Activated T-helper 17 cell treated with anti-CD3 and anti-CD28 coated beads, Interleukin-2, amount 50 U/mL, for 72 hours (primary cell): ENCODE measurements at regions not wholly inside any gene's neighbourhood (a gene's known extent, or its start where the extent isn't known, plus 50 kb on each side); places are given as distances from the start of the nearest gene placed in this dataset.

Experiments
- ATAC-seq: fragments of 150-1000 bp; cut with Tn5 transposase; replicated peaks from 2 replicates; pipeline ENCODE4 v1.10.0; 2021; ENCODE audit warnings: mild to moderate bottlenecking, moderate library complexity
- H3K27ac Mint-ChIP-seq: one replicate; pipeline ENCODE4 v1.8.0; 2022; ENCODE audit warnings: mixed read lengths
- H3K27me3 Mint-ChIP-seq: one replicate; pipeline ENCODE4 v1.8.0; 2022; ENCODE audit warnings: mixed read lengths
- H3K36me3 Mint-ChIP-seq: one replicate; pipeline ENCODE4 v1.8.0; 2022; ENCODE audit warnings: low read depth, mild to moderate bottlenecking, mixed read lengths
- H3K4me1 Mint-ChIP-seq: one replicate; pipeline ENCODE4 v1.8.0; 2022; ENCODE audit warnings: mixed read lengths
- H3K4me3 Mint-ChIP-seq: one replicate; pipeline ENCODE4 v1.8.0; 2022; ENCODE audit warnings: mild to moderate bottlenecking, mixed read lengths
- H3K9me3 Mint-ChIP-seq: one replicate; pipeline ENCODE4 v1.8.0; 2022; ENCODE audit warnings: mixed read lengths

DNA sequence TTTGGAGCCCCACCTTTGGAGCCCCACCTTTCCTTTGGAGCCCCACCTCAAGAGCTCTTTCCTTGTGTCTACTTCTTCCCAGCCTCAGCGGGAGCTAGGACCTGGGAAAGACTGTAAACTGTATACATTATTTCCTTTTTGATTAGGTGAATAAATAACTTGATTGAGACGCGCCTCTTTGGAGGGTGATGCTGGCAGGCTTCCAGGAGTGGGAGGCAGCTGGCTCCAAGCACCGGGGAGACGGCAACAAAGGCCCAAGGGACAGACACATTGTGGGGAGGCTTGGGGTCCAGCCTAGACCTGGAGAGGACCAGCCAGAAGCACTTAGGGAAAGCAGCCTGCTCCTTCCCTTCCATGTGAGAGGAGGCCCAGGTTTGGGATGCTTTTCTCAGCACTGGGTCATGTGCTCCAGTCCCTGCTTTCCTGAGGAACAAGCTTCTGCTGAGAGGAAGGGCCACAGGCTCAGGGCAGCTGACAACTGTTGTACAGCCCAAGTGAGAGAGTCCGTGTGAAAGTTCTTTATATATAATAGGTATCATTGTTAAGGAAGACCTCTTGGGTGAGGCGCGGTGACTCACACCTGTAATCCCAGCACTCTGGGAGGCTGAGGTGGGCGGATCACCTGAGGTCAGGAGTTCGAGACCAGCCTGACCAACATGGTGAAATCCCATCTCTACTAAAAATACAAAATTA, 297.2 kb upstream of the SLC14A2 start:
- Mint-ChIP-seq H3K27me3 (peaks cover 4% of the 10 kb centered on the region), H3K36me3 (no peaks in the 10 kb centered on the region), H3K4me3 (no peak overlapping the region), H3K4me1 (no peaks in the 10 kb centered on the region), H3K27ac (no peak overlapping the region), H3K9me3 (no peaks in the 10 kb centered on the region)
- no peak for ATAC-seq

DNA sequence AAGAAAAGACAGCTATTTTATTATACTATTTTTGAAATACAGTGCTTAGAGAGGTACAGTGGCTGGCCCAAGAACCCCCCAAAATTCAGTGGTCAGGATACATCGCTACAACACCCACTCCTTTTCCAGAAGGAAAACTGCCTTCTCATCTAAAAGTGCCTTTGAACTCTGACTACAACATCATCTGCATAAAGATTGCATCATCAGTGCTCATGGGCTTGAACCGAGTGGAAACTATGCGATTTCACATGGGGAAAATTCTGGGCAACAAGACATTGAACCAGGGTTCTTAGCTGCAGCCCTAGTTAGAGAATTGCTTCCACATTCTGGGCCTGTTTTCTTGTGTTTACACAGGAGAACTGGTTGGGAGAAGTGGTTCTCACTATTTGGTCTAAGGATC, 294.6 kb upstream of the SLC14A2 start:
- Mint-ChIP-seq H3K27ac (no peak overlapping the region), H3K36me3 (no peaks in the 10 kb centered on the region), H3K4me1 (no peaks in the 10 kb centered on the region), H3K9me3 (no peaks in the 10 kb centered on the region), H3K4me3 (no peak overlapping the region), H3K27me3 (peaks cover 4% of the 10 kb centered on the region)
- no peak for ATAC-seq

DNA sequence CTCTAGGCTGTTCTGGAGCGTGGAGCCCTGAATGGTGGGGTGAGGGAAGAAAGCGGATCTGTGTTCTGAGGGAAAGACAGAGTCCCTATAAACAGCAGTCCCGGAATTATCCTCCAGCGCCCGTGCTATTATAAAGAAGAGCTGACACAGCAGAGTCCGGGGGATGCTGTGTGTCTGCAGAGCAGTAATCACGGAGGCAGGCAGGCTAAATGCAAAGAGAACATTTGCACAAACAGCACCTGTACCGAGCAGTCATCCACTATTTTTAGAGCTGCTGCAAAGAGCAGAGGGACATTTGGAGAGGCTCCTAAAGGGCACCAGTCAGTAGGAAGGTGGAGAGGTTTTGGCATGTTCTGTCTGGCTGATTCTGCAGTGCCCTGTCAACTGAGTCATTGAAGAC, 293.8 kb upstream of the SLC14A2 start:
- ATAC-seq, result no peak

DNA sequence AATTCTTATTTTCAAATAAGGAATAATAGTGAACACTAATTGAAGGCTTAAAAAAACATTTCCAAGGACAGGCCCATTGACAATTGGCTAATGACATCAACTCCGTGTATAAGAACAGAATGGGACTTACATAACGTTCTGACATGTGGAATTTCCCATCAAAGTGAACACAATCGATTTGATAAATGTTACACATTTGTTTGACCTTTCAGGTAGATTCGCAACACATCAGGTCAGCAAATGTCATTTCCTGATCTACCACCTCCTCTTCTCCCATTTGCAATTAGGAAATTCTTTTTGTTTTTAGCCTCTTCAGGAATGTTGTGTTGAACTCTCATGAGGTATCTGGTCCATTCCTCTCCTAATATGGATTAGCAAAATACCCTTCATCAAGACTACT, 292.9 kb upstream of the SLC14A2 start:
- Mint-ChIP-seq H3K36me3 (no peaks in the 10 kb centered on the region), H3K27me3 (peaks cover 5% of the 10 kb centered on the region), H3K9me3 (no peaks in the 10 kb centered on the region), H3K4me1 (no peaks in the 10 kb centered on the region), H3K4me3 (no peak overlapping the region), H3K27ac (no peak overlapping the region)
- ATAC-seq, result no peak

More for the DNA sequence above, 293.8 kb upstream of the SLC14A2 start:
- H3K27ac Mint-ChIP-seq, result no peak overlapping the region
- no peak overlapping the region for H3K4me3 Mint-ChIP-seq
- no peaks in the 10 kb centered on the region for H3K36me3 Mint-ChIP-seq
- H3K9me3 Mint-ChIP-seq, result no peaks in the 10 kb centered on the region
- no peaks in the 10 kb centered on the region for H3K4me1 Mint-ChIP-seq
- peaks cover 4% of the 10 kb centered on the region for H3K27me3 Mint-ChIP-seq

DNA sequence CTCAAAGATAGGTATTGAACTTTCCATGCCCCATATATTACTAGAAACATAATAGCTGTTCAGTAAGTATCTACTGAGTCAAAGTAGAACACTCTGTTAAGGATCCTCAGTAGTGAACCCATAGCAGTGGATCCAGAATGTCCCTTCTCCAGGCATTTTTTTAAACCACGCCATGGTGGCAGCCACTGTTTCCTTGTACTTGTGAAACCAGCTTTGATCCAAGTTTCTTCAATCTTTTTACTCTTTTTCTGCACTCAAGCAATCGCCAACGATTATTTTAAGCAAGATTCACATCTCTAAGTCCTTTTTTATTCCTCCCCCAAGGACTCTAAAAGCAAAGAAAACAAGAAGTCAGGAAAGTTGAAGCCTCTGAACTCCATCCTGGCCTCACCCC, 291.2 kb upstream of the SLC14A2 start:
- H3K27ac Mint-ChIP-seq, result no peak overlapping the region
- ATAC-seq, result no peak
- H3K36me3 Mint-ChIP-seq, result no peaks in the 10 kb centered on the region
- no peaks in the 10 kb centered on the region for H3K9me3 Mint-ChIP-seq
- H3K4me3 Mint-ChIP-seq, result no peak overlapping the region
- peaks cover 12% of the 10 kb centered on the region for H3K27me3 Mint-ChIP-seq
- H3K4me1 Mint-ChIP-seq, result no peaks in the 10 kb centered on the region

DNA sequence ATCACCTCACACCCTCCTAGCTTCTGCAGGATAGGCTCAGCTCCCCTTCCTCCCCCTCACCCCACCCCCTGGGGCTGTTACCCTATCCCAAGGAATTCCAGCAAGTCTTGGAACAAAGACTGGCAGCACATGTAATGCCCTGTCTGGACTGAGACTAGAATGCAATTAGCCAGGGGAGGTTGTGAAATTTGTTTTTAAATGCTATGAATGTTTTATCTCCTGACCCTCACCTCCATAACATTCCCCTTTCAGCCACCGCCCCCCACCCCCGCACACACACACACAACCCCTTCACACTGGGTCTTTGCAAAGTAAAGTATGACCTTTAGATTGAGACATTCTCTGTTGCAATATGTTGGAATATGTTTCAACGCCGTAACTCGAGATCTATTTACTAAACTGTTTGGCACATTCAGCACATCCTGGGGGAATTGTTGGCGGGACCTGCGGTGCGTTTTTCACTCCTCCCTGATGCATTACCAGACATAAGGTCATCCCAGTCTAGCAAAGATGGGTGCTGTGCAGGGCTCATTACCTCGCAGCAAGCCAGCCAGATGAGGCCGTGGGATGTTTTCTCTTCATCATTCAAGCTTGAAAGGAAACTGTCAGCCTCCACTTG, 290.7 kb upstream of the SLC14A2 start:
- no peak overlapping the region for H3K27ac Mint-ChIP-seq
- H3K36me3 Mint-ChIP-seq, result no peaks in the 10 kb centered on the region
- ATAC-seq, result no peak
- no peak overlapping the region for H3K4me3 Mint-ChIP-seq
- no peaks in the 10 kb centered on the region for H3K4me1 Mint-ChIP-seq
- H3K9me3 Mint-ChIP-seq, result no peaks in the 10 kb centered on the region
- peaks cover 12% of the 10 kb centered on the region for H3K27me3 Mint-ChIP-seq

DNA sequence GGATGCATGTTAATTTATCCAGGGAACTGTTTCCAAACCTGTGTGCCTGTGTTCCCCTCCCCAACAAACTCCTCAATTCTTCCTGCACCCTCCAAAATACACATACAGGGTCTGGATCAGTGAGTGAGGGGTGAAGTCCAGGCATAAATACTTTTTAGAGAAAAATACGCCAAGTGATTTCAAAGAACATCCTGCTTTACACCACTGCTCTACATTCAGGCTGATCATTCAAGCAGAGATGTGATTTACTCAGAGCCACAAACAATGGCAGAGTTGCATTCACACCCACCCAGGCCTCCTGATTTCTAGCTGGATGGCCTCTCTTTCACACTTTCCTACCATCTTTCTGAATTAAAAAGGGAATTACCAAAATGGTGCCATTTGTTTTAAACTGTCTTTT, 289.5 kb upstream of the SLC14A2 start:
- H3K27ac Mint-ChIP-seq, result no peak overlapping the region
- no peak for ATAC-seq
- no peaks in the 10 kb centered on the region for H3K4me1 Mint-ChIP-seq

DNA sequence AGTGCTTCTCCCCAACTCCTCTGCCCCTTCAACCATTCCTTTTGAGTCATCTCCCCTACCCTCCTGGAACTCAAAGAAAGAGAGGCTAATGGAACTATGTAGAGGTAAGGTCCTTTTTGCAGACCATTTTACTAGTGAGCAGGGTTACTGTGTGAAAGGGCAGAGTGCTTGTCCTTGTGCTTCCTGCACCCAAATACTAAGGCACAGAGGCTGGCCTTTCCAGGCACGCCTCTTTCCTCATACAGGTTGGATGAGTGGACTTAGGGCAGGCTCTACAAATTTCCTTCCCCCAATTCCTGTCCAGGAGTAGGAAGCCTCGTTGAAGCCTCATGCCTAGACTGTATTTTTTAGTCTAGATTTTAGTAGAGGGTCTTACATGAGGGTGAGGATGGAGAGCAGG, 288.8 kb upstream of the SLC14A2 start:
- Mint-ChIP-seq H3K36me3 (no peaks in the 10 kb centered on the region), H3K4me1 (no peaks in the 10 kb centered on the region), H3K27ac (no peak overlapping the region), H3K27me3 (peaks cover 17% of the 10 kb centered on the region), H3K9me3 (no peaks in the 10 kb centered on the region), H3K4me3 (no peak overlapping the region)
- ATAC-seq, result no peak

More for the DNA sequence above, 289.5 kb upstream of the SLC14A2 start:
- H3K27me3 Mint-ChIP-seq, result peaks cover 17% of the 10 kb centered on the region
- no peaks in the 10 kb centered on the region for H3K36me3 Mint-ChIP-seq
- H3K4me3 Mint-ChIP-seq, result no peak overlapping the region
- no peaks in the 10 kb centered on the region for H3K9me3 Mint-ChIP-seq

DNA sequence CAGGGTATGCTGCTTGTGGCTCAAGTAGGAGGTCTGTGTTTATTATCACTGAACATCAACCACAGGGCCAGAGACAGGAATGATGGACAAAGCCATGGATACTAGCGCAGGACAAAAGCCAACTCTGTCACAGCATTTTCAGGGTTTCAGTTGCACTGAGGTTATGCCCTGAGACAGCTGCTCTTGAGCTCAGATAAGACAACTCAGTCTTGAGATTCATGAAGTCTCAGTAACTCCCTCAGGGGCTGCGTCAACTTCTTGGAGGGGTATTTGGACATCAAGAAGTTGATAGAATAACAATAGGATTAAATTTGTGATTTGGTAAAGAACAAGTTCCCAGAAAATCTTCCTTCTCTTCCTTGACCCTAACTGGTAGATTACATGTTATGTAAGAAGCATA, 287.0 kb upstream of the SLC14A2 start:
- no peak for ATAC-seq

DNA sequence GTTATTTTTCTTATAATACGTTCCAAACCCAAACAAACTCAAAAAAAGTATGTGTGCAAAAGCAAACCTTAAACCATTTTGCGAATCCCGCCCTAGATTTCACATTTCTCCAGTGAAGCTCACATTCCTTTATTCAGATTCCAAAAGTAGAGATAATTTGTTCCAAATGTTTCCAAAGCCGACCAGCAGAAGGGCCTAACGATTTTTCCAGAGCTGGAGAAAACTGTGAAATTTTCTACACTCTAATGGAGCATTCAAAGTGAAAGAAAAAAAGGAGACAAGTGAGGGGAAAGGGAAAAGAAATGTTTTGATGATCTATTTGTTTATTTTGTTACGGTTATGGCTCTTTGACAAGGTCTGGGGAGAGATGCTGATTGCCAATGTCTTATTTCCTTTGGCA, 286.5 kb upstream of the SLC14A2 start:
- Mint-ChIP-seq H3K27me3 (peaks cover 13% of the 10 kb centered on the region), H3K27ac (no peak overlapping the region), H3K36me3 (no peaks in the 10 kb centered on the region), H3K4me3 (no peak overlapping the region), H3K4me1 (no peaks in the 10 kb centered on the region), H3K9me3 (no peaks in the 10 kb centered on the region)
- ATAC-seq, result no peak

More for the DNA sequence above, 287.0 kb upstream of the SLC14A2 start:
- no peak overlapping the region for H3K4me3 Mint-ChIP-seq
- H3K9me3 Mint-ChIP-seq, result no peaks in the 10 kb centered on the region
- H3K36me3 Mint-ChIP-seq, result no peaks in the 10 kb centered on the region
- H3K27me3 Mint-ChIP-seq, result peaks cover 13% of the 10 kb centered on the region
- H3K27ac Mint-ChIP-seq, result no peak overlapping the region
- no peaks in the 10 kb centered on the region for H3K4me1 Mint-ChIP-seq

DNA sequence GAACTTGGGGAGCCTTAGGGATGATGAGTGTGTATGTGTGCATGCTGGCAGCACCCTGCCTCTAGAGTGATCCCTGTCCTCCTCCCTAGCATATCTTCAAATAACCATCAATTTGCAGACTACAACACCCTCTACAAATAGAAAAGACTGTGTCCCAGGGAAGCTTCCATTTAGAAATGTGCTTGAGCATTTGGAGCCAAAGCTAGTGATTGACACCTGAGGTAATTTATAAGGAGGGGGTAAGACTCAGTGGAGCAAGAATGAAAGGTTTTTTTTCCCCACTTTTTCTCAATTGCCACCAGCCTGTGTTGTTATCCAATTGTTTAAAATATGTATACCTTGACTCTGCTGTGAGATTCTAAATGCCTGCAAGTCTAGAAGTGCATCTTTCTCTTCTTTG, 286.0 kb upstream of the SLC14A2 start:
- no peaks in the 10 kb centered on the region for H3K36me3 Mint-ChIP-seq
- H3K27ac Mint-ChIP-seq, result no peak overlapping the region
- H3K4me1 Mint-ChIP-seq, result no peaks in the 10 kb centered on the region
- H3K27me3 Mint-ChIP-seq, result peaks cover 13% of the 10 kb centered on the region
- H3K4me3 Mint-ChIP-seq, result no peak overlapping the region
- ATAC-seq, result no peak
- H3K9me3 Mint-ChIP-seq, result no peaks in the 10 kb centered on the region

DNA sequence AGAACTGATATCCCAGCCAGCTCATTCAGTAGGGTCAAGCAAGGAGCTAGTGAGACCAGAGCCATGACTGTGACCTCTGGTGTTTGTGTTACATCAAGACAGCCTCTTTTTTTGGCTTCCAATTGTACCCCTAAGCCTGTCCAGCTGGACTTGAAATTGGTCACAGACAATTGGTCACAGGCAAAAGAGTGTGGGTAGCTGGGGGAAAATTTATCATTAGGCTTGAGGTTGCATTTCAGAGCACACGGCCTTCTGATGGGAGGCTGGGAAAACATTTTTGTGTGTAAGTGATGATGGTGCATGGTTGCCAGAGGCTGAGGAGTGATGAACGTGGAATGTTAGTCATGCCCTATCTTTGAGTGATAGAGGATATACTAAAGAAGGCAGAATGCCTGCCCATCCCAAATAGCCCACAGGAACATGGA, 285.1 kb upstream of the SLC14A2 start:
- Mint-ChIP-seq H3K27ac (no peak overlapping the region), H3K9me3 (no peaks in the 10 kb centered on the region), H3K4me1 (no peaks in the 10 kb centered on the region), H3K4me3 (no peak overlapping the region), H3K36me3 (no peaks in the 10 kb centered on the region), H3K27me3 (peaks cover 13% of the 10 kb centered on the region)
- ATAC-seq, result no peak

DNA sequence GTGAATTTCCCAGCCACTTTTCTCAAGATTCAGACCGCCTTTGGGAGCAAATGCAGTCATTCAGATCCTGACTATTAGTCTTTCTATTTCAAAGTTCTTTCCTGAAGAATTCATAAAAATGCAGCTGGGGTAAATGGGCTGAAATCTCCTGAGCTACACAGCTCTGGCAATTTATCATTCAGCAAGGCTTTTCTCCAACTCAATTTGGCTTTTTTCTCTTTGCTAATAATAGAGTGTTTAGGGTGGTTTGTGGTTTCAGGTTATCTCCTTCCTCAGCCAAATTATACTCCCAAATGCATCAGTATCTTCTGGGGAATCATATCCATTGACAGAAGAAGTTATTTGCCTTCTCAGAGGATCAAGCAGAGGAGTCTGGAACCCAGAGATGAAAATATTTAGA, 282.4 kb upstream of the SLC14A2 start:
- Mint-ChIP-seq H3K27ac (no peak overlapping the region), H3K27me3 (peaks cover 8% of the 10 kb centered on the region), H3K9me3 (no peaks in the 10 kb centered on the region), H3K4me1 (no peaks in the 10 kb centered on the region), H3K36me3 (no peaks in the 10 kb centered on the region), H3K4me3 (no peak overlapping the region)
- ATAC-seq, result no peak

DNA sequence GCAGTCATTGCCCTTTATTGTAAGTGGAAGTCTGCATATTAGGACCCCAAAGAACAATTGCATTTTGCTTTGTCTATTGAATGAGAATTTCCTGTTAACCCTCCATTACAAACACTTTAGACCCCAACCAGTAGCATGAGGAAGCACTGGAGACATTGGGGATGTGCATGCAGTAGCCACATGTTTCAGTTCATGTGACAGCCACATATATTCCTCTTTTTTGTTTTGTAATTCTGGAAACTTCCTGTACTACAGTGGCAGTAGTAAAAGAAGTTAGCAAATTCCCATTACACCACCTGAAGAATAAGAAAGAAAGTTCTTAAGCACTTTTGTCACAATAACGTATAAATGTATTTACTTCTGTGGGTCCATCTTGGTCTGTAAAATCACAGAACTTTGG, 281.1 kb upstream of the SLC14A2 start:
- H3K27ac Mint-ChIP-seq, result no peak overlapping the region
- no peaks in the 10 kb centered on the region for H3K4me1 Mint-ChIP-seq
- no peak for ATAC-seq
- H3K27me3 Mint-ChIP-seq, result peaks cover 5% of the 10 kb centered on the region
- H3K36me3 Mint-ChIP-seq, result no peaks in the 10 kb centered on the region
- no peak overlapping the region for H3K4me3 Mint-ChIP-seq
- no peaks in the 10 kb centered on the region for H3K9me3 Mint-ChIP-seq

DNA sequence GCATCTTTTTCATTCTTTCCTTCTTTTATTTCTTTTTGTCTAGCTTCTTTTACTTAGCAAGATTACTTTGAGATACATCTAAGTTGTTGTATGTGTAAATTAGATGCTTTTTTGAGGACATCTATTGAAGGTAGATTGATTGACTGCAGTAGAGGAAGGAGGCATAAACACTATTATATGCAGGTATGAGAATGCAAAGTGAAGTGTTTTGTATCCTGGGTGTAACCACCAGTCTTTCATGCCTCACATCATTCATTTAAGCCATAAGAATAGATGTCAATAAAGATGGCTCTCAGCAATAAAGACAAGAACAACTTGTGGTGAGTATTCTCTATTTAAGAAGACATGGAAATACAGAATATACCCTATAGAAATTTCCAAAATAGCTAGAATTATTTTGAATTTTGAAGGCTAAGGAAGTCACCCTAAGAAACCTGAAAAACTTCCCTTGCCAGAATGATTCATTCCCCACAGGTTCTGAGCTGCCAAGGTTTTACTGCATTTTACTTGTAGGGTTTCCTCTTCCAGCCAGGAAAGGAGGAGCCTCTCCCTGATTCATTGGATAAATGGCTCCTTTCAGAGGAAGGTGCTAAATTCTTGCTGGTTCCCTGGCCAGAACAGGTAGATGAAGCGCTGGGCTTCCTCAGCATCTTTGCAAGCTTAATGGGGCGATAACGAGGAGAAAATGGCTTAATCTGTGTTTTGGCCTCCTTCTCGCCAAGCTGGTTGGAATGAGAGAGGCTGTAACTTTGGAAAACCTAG, 279.8 kb upstream of the SLC14A2 start:
- Mint-ChIP-seq H3K4me3 (no peak overlapping the region), H3K9me3 (no peaks in the 10 kb centered on the region), H3K27ac (no peak overlapping the region), H3K4me1 (no peaks in the 10 kb centered on the region), H3K36me3 (no peaks in the 10 kb centered on the region), H3K27me3 (peaks cover 6% of the 10 kb centered on the region)
- no peak for ATAC-seq
